Fibroblast of pulmonary artery (primary cell): ENCODE measurements at regions not wholly inside any gene's neighbourhood (a gene's known extent, or its start where the extent isn't known, plus 50 kb on each side); places are given as distances from the start of the nearest gene placed in this dataset.

Experiments
- DNase-seq: peaks from one replicate; pipeline ENCODE4 v3.0.0-alpha.2; 2010; ENCODE audit warnings: low read depth
- H3K4me3 ChIP-seq: replicated peaks from 2 replicates; pipeline ENCODE4 v1.5.1; 2011; ENCODE audit warnings: low read depth, mild to moderate bottlenecking, control low read depth, low read length, moderate library complexity
- TF ChIP-seq, protein P1 (sequence below): IDR thresholded peaks from 2 replicates; pipeline ENCODE4 v1.5.1; 2011; ENCODE audit warnings: mild to moderate bottlenecking, control low read depth, low read length, inconsistent platforms; ENCODE audit errors: missing control alignments

DNA sequence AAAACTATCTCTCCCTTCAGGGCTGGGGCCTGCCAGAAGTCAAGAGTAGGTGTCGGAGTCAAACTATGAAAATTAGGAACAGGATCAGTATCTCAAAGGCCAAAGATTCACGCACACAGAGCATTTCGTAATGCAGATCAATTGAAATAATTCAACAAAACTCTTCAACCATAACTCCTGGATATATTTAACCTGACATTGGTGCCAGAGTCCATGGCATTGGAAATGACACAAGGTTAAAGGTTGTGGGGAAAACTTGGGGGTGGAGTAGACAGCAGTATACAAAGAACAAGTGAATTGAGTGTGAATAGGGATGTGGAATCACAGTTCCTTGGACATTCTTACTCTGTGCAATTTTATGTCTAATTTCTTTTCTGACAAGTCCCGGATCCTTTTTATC, 788.0 kb upstream of the GYPC start:
- DNase-seq, result no peak
- TF ChIP-seq, protein P1, sequence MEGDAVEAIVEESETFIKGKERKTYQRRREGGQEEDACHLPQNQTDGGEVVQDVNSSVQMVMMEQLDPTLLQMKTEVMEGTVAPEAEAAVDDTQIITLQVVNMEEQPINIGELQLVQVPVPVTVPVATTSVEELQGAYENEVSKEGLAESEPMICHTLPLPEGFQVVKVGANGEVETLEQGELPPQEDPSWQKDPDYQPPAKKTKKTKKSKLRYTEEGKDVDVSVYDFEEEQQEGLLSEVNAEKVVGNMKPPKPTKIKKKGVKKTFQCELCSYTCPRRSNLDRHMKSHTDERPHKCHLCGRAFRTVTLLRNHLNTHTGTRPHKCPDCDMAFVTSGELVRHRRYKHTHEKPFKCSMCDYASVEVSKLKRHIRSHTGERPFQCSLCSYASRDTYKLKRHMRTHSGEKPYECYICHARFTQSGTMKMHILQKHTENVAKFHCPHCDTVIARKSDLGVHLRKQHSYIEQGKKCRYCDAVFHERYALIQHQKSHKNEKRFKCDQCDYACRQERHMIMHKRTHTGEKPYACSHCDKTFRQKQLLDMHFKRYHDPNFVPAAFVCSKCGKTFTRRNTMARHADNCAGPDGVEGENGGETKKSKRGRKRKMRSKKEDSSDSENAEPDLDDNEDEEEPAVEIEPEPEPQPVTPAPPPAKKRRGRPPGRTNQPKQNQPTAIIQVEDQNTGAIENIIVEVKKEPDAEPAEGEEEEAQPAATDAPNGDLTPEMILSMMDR, result no peak
- no peak overlapping the region for H3K4me3 ChIP-seq

DNA sequence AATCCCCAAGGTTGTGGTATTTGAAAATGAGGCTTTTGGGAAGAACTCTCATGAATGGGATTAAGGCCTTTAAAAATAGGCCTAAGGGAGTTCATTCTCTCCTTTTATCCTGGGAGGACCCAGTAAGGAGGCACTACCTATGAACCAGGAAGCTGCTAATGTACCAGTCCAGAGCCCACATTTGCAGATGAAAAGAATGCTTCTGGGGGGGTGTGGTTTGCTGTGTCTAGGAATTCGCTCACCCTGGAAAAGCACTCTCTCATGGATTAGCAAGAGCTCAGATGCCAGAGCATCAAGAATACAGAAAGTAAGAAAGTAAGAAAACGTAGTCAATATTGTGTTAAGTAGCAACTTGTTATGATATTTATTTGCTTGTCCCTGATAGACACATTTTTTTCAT, 785.7 kb upstream of the GYPC start:
- DNase-seq, result no peak
- no peak overlapping the region for H3K4me3 ChIP-seq
- TF ChIP-seq, protein P1, result no peak

DNA sequence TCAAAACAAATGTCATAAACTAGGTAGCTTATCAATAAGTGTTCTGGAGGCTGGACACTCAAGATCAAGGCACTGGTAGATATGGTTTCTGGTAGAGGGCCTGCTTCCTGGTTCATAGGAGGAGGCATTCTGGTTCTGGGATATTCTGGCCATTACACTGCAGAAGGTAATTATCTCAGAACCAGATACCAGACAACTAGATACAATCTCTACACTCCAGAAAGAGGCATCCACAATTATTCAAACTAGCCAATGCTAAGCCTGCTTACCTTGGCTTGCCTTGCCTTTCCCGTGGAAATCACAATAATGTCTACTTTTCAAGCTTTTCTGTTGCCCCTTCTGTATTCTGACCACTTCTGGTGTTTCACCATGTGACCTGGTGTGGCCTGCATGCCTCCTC, 785.2 kb upstream of the GYPC start:
- no peak overlapping the region for H3K4me3 ChIP-seq
- TF ChIP-seq, protein P1, result no peak

DNA sequence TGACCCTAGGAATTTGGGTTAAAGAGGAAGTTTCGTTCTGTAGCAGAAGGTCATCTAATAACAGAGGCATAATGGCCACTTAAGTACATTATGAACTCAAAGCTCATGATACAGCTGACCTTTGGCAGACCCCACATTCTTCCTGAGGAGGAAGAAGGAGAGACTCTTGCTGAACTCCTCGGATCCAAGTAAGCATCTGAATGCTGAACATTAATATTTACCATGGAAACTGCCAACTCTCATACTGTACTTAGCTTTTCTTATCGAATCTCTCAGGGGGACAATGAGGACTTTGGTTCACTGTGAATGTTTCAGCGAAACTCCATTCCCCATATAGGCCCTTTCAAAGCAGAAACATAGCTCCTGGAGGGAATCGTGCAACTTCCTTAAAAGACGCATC, 781.4 kb upstream of the GYPC start:
- DNase-seq, result no peak
- TF ChIP-seq, protein P1, result no peak
- H3K4me3 ChIP-seq, result no peak overlapping the region

More for the DNA sequence above, 785.2 kb upstream of the GYPC start:
- DNase-seq, result no peak

DNA sequence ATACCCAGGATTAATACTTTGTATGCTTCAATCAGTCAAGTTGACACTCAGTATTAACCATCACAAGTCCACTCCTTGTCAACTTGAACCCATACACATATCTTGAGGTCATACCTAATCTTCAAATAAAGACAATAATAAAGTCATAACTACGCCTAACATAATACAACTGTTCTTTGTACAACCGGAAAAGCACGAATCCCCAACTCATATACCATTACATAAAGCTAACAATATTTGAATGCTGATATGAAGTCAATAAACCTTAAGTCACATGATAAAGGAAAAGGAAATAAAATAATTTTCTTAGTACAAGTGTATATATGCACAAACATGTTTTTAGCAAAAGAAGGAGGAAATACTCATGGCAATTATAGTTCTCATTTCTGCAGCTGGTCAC, 770.6 kb upstream of the GYPC start:
- no peak overlapping the region for H3K4me3 ChIP-seq
- TF ChIP-seq, protein P1, result no peak
- no peak for DNase-seq

DNA sequence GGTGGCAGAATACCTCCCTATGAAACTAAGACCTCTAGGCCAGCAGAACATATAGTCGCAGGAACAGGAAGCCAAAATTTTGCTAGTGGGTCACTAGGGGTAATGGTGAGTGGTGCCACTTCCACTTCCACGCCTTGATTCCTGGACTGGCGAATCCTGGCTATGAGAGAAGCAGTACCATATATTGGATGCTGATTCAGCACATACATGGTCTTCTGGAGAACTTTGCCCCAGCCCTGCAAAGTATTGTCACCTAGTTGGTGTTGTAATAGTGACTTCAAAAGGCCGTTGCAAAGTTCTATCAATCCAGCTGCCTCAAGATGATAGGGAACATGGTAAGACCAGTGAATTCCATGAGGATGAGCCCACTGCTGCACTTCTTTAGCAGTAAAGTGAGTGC, 769.8 kb upstream of the GYPC start:
- no peak overlapping the region for H3K4me3 ChIP-seq
- no peak for DNase-seq
- TF ChIP-seq, protein P1, result no peak

DNA sequence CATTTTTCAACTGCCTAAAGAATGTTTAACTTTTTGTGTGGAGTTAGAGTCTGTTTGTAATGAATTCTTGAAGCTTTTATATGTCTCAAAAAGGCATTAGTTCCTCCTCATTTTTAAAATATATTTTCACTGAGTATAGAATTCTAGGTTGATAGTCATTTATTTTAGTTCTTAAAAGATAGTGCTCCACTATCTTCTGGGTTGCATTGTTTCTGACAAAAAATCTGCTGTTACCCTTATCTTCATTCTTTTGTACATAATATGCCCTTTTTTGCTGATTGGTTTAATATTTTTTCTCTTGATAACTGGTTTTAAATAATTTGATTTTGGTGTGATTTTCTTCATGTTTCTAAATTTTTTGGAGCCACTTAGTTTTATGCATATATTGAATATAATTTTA, 754.7 kb upstream of the GYPC start:
- DNase-seq, result no peak
- TF ChIP-seq, protein P1, result no peak
- H3K4me3 ChIP-seq, result no peak overlapping the region
